ENCODE measurements at regions not wholly inside any gene's neighbourhood (a gene's known extent, or its start where the extent isn't known, plus 50 kb on each side); places are given as distances from the start of the nearest gene placed in this dataset.

- TF ChIP-seq POLR2AphosphoS5 (IDR thresholded peaks at IDR 0.05) (no peak), CTCF (IDR thresholded peaks at IDR 0.05) (no peak)
Observed at GRCh38 chr14:37994846-37995372, 212.8 kb upstream of the SSTR1 start.
